ENCODE measurements at regions not wholly inside any gene's neighbourhood (a gene's known extent, or its start where the extent isn't known, plus 50 kb on each side); places are given as distances from the start of the nearest gene placed in this dataset.

DNA sequence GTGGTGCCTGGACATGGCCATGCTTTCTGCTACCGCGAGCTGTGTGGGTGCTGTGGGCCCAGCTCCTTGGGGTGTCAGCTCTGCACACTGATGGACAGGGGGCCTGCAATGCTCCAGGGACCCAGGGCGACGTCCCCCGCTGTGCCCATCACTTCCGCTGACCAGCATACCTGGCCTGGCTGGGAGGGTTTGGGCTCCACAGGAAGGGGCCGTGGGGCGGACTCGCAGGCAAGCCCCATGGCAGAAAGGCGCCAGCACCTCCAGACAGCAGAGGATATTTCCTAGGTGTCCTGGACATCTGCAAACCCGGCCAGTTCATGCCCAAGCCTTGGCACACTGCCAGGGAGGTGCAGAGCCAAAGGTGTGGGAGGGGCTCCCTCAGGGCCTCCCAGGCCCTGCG lies 295.8 kb upstream of the IRX4 start (continued):
- TF ChIP-seq, protein P1, sequence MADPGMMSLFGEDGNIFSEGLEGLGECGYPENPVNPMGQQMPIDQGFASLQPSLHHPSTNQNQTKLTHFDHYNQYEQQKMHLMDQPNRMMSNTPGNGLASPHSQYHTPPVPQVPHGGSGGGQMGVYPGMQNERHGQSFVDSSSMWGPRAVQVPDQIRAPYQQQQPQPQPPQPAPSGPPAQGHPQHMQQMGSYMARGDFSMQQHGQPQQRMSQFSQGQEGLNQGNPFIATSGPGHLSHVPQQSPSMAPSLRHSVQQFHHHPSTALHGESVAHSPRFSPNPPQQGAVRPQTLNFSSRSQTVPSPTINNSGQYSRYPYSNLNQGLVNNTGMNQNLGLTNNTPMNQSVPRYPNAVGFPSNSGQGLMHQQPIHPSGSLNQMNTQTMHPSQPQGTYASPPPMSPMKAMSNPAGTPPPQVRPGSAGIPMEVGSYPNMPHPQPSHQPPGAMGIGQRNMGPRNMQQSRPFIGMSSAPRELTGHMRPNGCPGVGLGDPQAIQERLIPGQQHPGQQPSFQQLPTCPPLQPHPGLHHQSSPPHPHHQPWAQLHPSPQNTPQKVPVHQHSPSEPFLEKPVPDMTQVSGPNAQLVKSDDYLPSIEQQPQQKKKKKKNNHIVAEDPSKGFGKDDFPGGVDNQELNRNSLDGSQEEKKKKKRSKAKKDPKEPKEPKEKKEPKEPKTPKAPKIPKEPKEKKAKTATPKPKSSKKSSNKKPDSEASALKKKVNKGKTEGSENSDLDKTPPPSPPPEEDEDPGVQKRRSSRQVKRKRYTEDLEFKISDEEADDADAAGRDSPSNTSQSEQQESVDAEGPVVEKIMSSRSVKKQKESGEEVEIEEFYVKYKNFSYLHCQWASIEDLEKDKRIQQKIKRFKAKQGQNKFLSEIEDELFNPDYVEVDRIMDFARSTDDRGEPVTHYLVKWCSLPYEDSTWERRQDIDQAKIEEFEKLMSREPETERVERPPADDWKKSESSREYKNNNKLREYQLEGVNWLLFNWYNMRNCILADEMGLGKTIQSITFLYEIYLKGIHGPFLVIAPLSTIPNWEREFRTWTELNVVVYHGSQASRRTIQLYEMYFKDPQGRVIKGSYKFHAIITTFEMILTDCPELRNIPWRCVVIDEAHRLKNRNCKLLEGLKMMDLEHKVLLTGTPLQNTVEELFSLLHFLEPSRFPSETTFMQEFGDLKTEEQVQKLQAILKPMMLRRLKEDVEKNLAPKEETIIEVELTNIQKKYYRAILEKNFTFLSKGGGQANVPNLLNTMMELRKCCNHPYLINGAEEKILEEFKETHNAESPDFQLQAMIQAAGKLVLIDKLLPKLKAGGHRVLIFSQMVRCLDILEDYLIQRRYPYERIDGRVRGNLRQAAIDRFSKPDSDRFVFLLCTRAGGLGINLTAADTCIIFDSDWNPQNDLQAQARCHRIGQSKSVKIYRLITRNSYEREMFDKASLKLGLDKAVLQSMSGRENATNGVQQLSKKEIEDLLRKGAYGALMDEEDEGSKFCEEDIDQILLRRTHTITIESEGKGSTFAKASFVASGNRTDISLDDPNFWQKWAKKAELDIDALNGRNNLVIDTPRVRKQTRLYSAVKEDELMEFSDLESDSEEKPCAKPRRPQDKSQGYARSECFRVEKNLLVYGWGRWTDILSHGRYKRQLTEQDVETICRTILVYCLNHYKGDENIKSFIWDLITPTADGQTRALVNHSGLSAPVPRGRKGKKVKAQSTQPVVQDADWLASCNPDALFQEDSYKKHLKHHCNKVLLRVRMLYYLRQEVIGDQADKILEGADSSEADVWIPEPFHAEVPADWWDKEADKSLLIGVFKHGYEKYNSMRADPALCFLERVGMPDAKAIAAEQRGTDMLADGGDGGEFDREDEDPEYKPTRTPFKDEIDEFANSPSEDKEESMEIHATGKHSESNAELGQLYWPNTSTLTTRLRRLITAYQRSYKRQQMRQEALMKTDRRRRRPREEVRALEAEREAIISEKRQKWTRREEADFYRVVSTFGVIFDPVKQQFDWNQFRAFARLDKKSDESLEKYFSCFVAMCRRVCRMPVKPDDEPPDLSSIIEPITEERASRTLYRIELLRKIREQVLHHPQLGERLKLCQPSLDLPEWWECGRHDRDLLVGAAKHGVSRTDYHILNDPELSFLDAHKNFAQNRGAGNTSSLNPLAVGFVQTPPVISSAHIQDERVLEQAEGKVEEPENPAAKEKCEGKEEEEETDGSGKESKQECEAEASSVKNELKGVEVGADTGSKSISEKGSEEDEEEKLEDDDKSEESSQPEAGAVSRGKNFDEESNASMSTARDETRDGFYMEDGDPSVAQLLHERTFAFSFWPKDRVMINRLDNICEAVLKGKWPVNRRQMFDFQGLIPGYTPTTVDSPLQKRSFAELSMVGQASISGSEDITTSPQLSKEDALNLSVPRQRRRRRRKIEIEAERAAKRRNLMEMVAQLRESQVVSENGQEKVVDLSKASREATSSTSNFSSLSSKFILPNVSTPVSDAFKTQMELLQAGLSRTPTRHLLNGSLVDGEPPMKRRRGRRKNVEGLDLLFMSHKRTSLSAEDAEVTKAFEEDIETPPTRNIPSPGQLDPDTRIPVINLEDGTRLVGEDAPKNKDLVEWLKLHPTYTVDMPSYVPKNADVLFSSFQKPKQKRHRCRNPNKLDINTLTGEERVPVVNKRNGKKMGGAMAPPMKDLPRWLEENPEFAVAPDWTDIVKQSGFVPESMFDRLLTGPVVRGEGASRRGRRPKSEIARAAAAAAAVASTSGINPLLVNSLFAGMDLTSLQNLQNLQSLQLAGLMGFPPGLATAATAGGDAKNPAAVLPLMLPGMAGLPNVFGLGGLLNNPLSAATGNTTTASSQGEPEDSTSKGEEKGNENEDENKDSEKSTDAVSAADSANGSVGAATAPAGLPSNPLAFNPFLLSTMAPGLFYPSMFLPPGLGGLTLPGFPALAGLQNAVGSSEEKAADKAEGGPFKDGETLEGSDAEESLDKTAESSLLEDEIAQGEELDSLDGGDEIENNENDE (IDR thresholded peaks at IDR 0.05; ENCODE audit: insufficient replicate concordance, low read length), result no peak
- TF ChIP-seq BRCA1 (IDR thresholded peaks at IDR 0.05; ENCODE audit: low read depth, low read length) (no peak), CTBP2 (IDR thresholded peaks at IDR 0.05; ENCODE audit: borderline replicate concordance, insufficient read depth, insufficient read length, low read length) (no peak), POU5F1 (IDR thresholded peaks at IDR 0.05; ENCODE audit: low read depth, low read length) (no peak)

Data from H1 (cell line).